ENCODE measurements at regions not wholly inside any gene's neighbourhood (a gene's known extent, or its start where the extent isn't known, plus 50 kb on each side); places are given as distances from the start of the nearest gene placed in this dataset.

DNA sequence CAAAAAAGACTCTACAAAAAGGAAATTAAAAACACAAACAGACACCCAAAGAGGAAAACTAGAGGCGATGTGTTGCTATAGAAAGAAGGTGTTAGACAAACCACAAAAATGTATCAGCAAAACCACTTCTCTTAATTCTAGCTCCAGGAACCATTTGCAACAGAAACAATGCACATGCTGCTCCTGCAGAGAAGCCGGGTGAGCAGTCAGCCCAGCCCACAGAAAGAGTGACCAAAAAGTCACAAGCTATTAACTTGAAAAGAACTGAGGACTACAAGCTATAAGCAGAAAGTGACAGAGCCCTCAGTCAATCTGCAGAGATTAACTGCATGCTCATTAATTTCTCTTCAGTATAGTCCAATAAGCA, 96.2 kb upstream of the KLHL13 start:
- Mint-ChIP-seq H3K27ac (no peak overlapping the region), H3K4me3 (no peak overlapping the region), H3K27me3 (ENCODE audit: insufficient read depth) (no peaks in the 10 kb centered on the region), H3K36me3 (ENCODE audit: low read depth) (no peaks in the 10 kb centered on the region), H3K4me1 (no peaks in the 10 kb centered on the region), H3K9me3 (peaks cover 44% of the 10 kb centered on the region)
- Histone ChIP-seq H3K4me3 (ENCODE audit: low read length) (no peak overlapping the region), H3K4me1 (ENCODE audit: control insufficient read depth, insufficient read depth, low read length) (no peaks in the 10 kb centered on the region), H3K27me3 (ENCODE audit: control insufficient read depth, insufficient read depth, low read length, poor library complexity, severe bottlenecking) (no peaks in the 10 kb centered on the region), H3K9me3 (ENCODE audit: control insufficient read depth, low read length) (no peaks in the 10 kb centered on the region), H3K9ac (ENCODE audit: extremely low read depth, low read length, poor library complexity, severe bottlenecking) (no peak overlapping the region), H3K27ac (ENCODE audit: low read depth, low read length) (no peak overlapping the region), H3K36me3 (ENCODE audit: control insufficient read depth, insufficient read depth, low read length) (no peaks in the 10 kb centered on the region)
- 75% methylated on average over 2 of the region's 2 CpGs; no CpG with 5 or more reads in 1 of the 2 experiments for WGBS, 2 experiments (ENCODE audit: insufficient coverage in 1 of 2, insufficient read length in 1 of 2)
- TF ChIP-seq, protein P1, sequence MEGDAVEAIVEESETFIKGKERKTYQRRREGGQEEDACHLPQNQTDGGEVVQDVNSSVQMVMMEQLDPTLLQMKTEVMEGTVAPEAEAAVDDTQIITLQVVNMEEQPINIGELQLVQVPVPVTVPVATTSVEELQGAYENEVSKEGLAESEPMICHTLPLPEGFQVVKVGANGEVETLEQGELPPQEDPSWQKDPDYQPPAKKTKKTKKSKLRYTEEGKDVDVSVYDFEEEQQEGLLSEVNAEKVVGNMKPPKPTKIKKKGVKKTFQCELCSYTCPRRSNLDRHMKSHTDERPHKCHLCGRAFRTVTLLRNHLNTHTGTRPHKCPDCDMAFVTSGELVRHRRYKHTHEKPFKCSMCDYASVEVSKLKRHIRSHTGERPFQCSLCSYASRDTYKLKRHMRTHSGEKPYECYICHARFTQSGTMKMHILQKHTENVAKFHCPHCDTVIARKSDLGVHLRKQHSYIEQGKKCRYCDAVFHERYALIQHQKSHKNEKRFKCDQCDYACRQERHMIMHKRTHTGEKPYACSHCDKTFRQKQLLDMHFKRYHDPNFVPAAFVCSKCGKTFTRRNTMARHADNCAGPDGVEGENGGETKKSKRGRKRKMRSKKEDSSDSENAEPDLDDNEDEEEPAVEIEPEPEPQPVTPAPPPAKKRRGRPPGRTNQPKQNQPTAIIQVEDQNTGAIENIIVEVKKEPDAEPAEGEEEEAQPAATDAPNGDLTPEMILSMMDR (conservative IDR thresholded peaks at IDR 0.05): no peak
- no peak for DNase-seq

DNA sequence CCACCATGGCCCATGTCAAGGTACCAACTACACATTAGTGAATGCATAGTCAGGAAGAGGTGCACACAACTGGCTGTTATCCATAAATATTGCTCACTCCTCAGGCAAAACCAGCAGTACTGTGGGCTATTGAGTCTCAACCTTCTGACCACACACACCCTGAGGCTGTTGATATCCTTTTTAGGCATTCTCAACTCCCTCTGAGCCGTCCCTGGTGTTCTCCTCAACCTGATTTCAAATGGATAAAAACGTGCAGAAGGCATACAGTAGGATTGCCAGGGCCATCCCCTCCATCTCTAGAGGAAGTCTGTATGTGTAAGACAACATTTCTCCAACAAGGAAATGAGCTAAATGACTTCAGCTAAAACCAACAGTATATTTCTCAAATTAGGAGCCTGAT, 98.7 kb upstream of the KLHL13 start:
- Histone ChIP-seq H3K9me3 (ENCODE audit: control insufficient read depth, low read length) (no peaks in the 10 kb centered on the region), H3K27me3 (ENCODE audit: control insufficient read depth, insufficient read depth, low read length, poor library complexity, severe bottlenecking) (no peaks in the 10 kb centered on the region), H3K27ac (ENCODE audit: low read depth, low read length) (no peak overlapping the region), H3K36me3 (ENCODE audit: control insufficient read depth, insufficient read depth, low read length) (no peaks in the 10 kb centered on the region), H3K9ac (ENCODE audit: extremely low read depth, low read length, poor library complexity, severe bottlenecking) (no peak overlapping the region), H3K4me1 (ENCODE audit: control insufficient read depth, insufficient read depth, low read length) (no peaks in the 10 kb centered on the region), H3K4me3 (ENCODE audit: low read length) (no peak overlapping the region)
- Mint-ChIP-seq H3K27me3 (ENCODE audit: insufficient read depth) (no peaks in the 10 kb centered on the region), H3K4me1 (no peaks in the 10 kb centered on the region), H3K36me3 (ENCODE audit: low read depth) (no peaks in the 10 kb centered on the region), H3K27ac (no peak overlapping the region), H3K4me3 (no peak overlapping the region), H3K9me3 (peaks cover 45% of the 10 kb centered on the region)
- TF ChIP-seq, protein P1 (conservative IDR thresholded peaks at IDR 0.05): no peak
- WGBS, 2 experiments (ENCODE audit: insufficient coverage in 1 of 2, insufficient read length in 1 of 2): 80% methylated on average over 2 of the region's 2 CpGs; no CpG with 5 or more reads in 1 of the 2 experiments
- DNase-seq: no peak

DNA sequence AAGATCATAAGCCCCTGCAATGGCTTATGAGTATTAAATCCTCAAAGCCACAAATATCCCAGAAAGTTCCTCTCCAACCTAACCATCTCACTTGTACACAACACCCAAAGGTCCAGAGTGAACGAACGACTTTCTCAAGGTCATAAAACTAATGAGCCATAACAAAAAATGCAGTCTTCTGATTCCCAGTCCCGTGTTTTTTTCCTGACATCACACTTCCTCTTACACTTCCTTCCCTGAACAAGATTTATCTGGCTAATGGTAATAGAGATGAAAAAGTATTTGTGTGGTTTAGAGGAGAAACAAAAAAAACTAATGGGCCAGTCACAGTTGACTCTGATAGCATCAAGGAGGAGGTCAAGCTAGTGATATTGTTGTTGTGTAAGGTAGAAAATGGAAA, 99.5 kb upstream of the KLHL13 start:
- no peaks in the 10 kb centered on the region for H3K4me1 Mint-ChIP-seq
- H3K36me3 ChIP-seq (ENCODE audit: control insufficient read depth, insufficient read depth, low read length): no peaks in the 10 kb centered on the region
- TF ChIP-seq, protein P1 (conservative IDR thresholded peaks at IDR 0.05): no peak
- no peaks in the 10 kb centered on the region for H3K27me3 Mint-ChIP-seq (ENCODE audit: insufficient read depth)
- WGBS, 2 experiments (ENCODE audit: insufficient coverage in 1 of 2, insufficient read length in 1 of 2): 68% methylated on average over 2 of the region's 3 CpGs; no CpG with 5 or more reads in 1 of the 2 experiments
- no peaks in the 10 kb centered on the region for H3K27me3 ChIP-seq (ENCODE audit: control insufficient read depth, insufficient read depth, low read length, poor library complexity, severe bottlenecking)
- no peak overlapping the region for H3K4me3 Mint-ChIP-seq
- H3K9me3 ChIP-seq (ENCODE audit: control insufficient read depth, low read length): no peaks in the 10 kb centered on the region
- DNase-seq: no peak
- no peak overlapping the region for H3K27ac ChIP-seq (ENCODE audit: low read depth, low read length)
- no peak overlapping the region for H3K4me3 ChIP-seq (ENCODE audit: low read length)
- H3K4me1 ChIP-seq (ENCODE audit: control insufficient read depth, insufficient read depth, low read length): no peaks in the 10 kb centered on the region
- H3K9ac ChIP-seq (ENCODE audit: extremely low read depth, low read length, poor library complexity, severe bottlenecking): no peak overlapping the region
- H3K9me3 Mint-ChIP-seq: peaks cover 44% of the 10 kb centered on the region
- H3K36me3 Mint-ChIP-seq (ENCODE audit: low read depth): no peaks in the 10 kb centered on the region
- no peak overlapping the region for H3K27ac Mint-ChIP-seq

Data from endodermal cell (in vitro differentiated cells).